ENCODE measurements at regions not wholly inside any gene's neighbourhood (a gene's known extent, or its start where the extent isn't known, plus 50 kb on each side); places are given as distances from the start of the nearest gene placed in this dataset.

- WGBS, 2 donors (ENCODE audit: low coverage in 1 of 2): 83% methylated on average over 2 of the region's 2 CpGs; no CpG with 5 or more reads in 1 of the 2 donors
- intact Hi-C loops (cut with DNase I; ENCODE audit: low total_unique reads): no loop called here
- H3K27me3 ChIP-seq: no peaks in the 10 kb centered on the region
- no peaks in the 10 kb centered on the region for H3K9me3 ChIP-seq
- in situ Hi-C loops (cut with MboI; ENCODE audit: low pct_ligation_motif_present in 1 of 4, low pct_unique_long_range_greater_than_20kb in 1 of 4, low sequenced_read_pairs in 3 of 4): loop anchor here in 1 of 4 donors (10.0 kb wide), 1 partner anchor 95 kb away; no protein-coding TSS in a partner anchor
- H3K4me3 ChIP-seq: no peak overlapping the region
- no peaks in the 10 kb centered on the region for H3K36me3 ChIP-seq
- no peak overlapping the region for H3K27ac ChIP-seq
- DNase-seq: no peak
- TF ChIP-seq EP300 (IDR thresholded peaks at IDR 0.05; ENCODE audit: low read depth): no peak
- no peak for TF ChIP-seq CTCF (IDR thresholded peaks at IDR 0.05)
- TF ChIP-seq POLR2A (IDR thresholded peaks at IDR 0.05): no peak
- TF ChIP-seq POLR2AphosphoS5 (IDR thresholded peaks at IDR 0.05): no peak
- peaks cover 0 to 4% (median 0%) of the 10 kb centered on the region in 4 donors for H3K4me1 ChIP-seq
Measured at GRCh38 chr2:238689331-238689730, 158.6 kb upstream of the TWIST2 start.

GRCh38 chr2:238689871-238690389, 158.0 kb upstream of the TWIST2 start:
- no peak for DNase-seq
- TF ChIP-seq EP300 (IDR thresholded peaks at IDR 0.05; ENCODE audit: low read depth) (no peak), POLR2A (IDR thresholded peaks at IDR 0.05) (no peak), POLR2AphosphoS5 (IDR thresholded peaks at IDR 0.05) (no peak), CTCF (IDR thresholded peaks at IDR 0.05) (no peak)
- 68 to 86% methylated on average over 1 to 7 of the region's 7 CpGs for WGBS, 2 donors (ENCODE audit: low coverage in 1 of 2)
- intact Hi-C loops (cut with DNase I; ENCODE audit: low total_unique reads): no loop called here
- Histone ChIP-seq H3K9me3 (no peaks in the 10 kb centered on the region), H3K4me3 (no peak overlapping the region), H3K27me3 (no peaks in the 10 kb centered on the region), H3K27ac (no peak overlapping the region), H3K36me3 (no peaks in the 10 kb centered on the region), H3K4me1 (peaks cover 0 to 4% (median 0%) of the 10 kb centered on the region in 4 donors)
- in situ Hi-C loops (cut with MboI; ENCODE audit: low pct_ligation_motif_present in 1 of 4, low pct_unique_long_range_greater_than_20kb in 1 of 4, low sequenced_read_pairs in 3 of 4): loop anchor here in 1 of 4 donors (10.0 kb wide), 1 partner anchor 95 kb away; no protein-coding TSS in a partner anchor

- peaks cover 0 to 4% (median 0%) of the 10 kb centered on the region in 4 donors for H3K4me1 ChIP-seq
- 78 to 100% methylated on average over 1 to 11 of the region's 11 CpGs for WGBS, 2 donors (ENCODE audit: low coverage in 1 of 2)
- H3K4me3 ChIP-seq: no peak overlapping the region
- H3K27ac ChIP-seq: no peak overlapping the region
- intact Hi-C loops (cut with DNase I; ENCODE audit: low total_unique reads) (no loop called here), in situ Hi-C loops (cut with MboI; ENCODE audit: low pct_ligation_motif_present in 1 of 4, low pct_unique_long_range_greater_than_20kb in 1 of 4, low sequenced_read_pairs in 3 of 4) (no loop called here)
- no peaks in the 10 kb centered on the region for H3K36me3 ChIP-seq
- no peaks in the 10 kb centered on the region for H3K9me3 ChIP-seq
- no peak for DNase-seq
- no peaks in the 10 kb centered on the region for H3K27me3 ChIP-seq
- no peak for TF ChIP-seq CTCF (IDR thresholded peaks at IDR 0.05)
- no peak for TF ChIP-seq EP300 (IDR thresholded peaks at IDR 0.05; ENCODE audit: low read depth)
- no peak for TF ChIP-seq POLR2A (IDR thresholded peaks at IDR 0.05)
- TF ChIP-seq POLR2AphosphoS5 (IDR thresholded peaks at IDR 0.05): no peak
Measured at GRCh38 chr2:238690511-238690910, 157.4 kb upstream of the TWIST2 start.

GRCh38 chr2:238691596-238692491, 156.0 kb upstream of the TWIST2 start:
- H3K4me1 ChIP-seq: peaks cover 0 to 8% (median 0%) of the 10 kb centered on the region in 4 donors
- H3K27me3 ChIP-seq: no peaks in the 10 kb centered on the region
- WGBS, 2 donors (ENCODE audit: low coverage in 1 of 2): 78 to 85% methylated on average over 8 to 16 of the region's 16 CpGs
- DNase-seq: no peak
- intact Hi-C loops (cut with DNase I; ENCODE audit: low total_unique reads): no loop called here
- no peak overlapping the region for H3K27ac ChIP-seq
- no peaks in the 10 kb centered on the region for H3K9me3 ChIP-seq
- in situ Hi-C loops (cut with MboI; ENCODE audit: low pct_ligation_motif_present in 1 of 4, low pct_unique_long_range_greater_than_20kb in 1 of 4, low sequenced_read_pairs in 3 of 4): no loop called here
- TF ChIP-seq CTCF (IDR thresholded peaks at IDR 0.05) (no peak), EP300 (IDR thresholded peaks at IDR 0.05; ENCODE audit: low read depth) (no peak), POLR2A (IDR thresholded peaks at IDR 0.05) (no peak), POLR2AphosphoS5 (IDR thresholded peaks at IDR 0.05) (no peak)
- H3K36me3 ChIP-seq: no peaks in the 10 kb centered on the region
- H3K4me3 ChIP-seq: no peak overlapping the region

All from transverse colon (tissue), 4 donors.